Gastroesophageal sphincter (tissue), 3 donors: ENCODE measurements at regions not wholly inside any gene's neighbourhood (a gene's known extent, or its start where the extent isn't known, plus 50 kb on each side); places are given as distances from the start of the nearest gene placed in this dataset.

Experiments
- EP300 ChIP-seq: sonication (generic); formaldehyde crosslinking; IDR thresholded peaks from one replicate; pipeline ENCODE4 v1.6.1; 2017; ENCODE audit warnings: antibody characterized with exemption, mild to moderate bottlenecking
- POLR2A ChIP-seq, 2 donors: fragments of 450-650 bp; IDR thresholded peaks; one replicate each; pipeline ENCODE4 v1.6.1; 2017; ENCODE audit warnings: antibody characterized with exemption in 2 of 2, mild to moderate bottlenecking in 2 of 2, moderate library complexity in 1 of 2
- TF ChIP-seq, protein P1 (sequence below), 4 experiments: fragments of 200-600 bp in 2 of 4; fragments of 450-650 bp in 2 of 4; sonication (generic) in 1 of 4; IDR thresholded peaks; one replicate each; pipeline ENCODE4 v1.5.1; 2017 to 2019; ENCODE audit warnings: antibody characterized with exemption in 4 of 4, mild to moderate bottlenecking in 2 of 4, moderate library complexity in 2 of 4

DNA sequence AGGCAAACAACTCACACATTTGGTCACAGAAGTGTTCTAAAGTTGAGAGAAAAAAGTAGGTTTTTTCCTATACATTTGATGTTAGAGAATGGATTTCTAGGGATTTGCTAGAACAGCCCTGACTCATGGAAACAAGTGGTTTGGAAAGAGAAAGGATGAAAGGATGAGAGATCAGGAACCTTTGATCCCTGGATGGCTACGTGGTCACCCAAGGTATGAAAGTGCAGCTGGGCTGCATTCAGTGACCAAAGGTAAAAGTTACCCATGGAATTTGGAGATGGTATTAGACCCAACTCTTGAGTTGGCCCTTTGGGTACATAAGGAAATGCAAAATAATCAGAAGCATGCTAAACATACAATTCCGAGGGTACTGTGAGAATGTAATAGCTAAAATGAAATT is 61.3 kb upstream of the SPIN1 start:
- TF ChIP-seq, protein P1, sequence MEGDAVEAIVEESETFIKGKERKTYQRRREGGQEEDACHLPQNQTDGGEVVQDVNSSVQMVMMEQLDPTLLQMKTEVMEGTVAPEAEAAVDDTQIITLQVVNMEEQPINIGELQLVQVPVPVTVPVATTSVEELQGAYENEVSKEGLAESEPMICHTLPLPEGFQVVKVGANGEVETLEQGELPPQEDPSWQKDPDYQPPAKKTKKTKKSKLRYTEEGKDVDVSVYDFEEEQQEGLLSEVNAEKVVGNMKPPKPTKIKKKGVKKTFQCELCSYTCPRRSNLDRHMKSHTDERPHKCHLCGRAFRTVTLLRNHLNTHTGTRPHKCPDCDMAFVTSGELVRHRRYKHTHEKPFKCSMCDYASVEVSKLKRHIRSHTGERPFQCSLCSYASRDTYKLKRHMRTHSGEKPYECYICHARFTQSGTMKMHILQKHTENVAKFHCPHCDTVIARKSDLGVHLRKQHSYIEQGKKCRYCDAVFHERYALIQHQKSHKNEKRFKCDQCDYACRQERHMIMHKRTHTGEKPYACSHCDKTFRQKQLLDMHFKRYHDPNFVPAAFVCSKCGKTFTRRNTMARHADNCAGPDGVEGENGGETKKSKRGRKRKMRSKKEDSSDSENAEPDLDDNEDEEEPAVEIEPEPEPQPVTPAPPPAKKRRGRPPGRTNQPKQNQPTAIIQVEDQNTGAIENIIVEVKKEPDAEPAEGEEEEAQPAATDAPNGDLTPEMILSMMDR (IDR thresholded peaks at IDR 0.05), result no peak
- TF ChIP-seq POLR2A (IDR thresholded peaks at IDR 0.05), result no peak
- no peak for TF ChIP-seq EP300
